Stimulated activated CD8-positive, alpha-beta memory T cell treated with anti-CD3 and anti-CD28 coated beads, Interleukin-15, amount 100 ng/mL, for 48 hours (primary cell): ENCODE measurements at regions not wholly inside any gene's neighbourhood (a gene's known extent, or its start where the extent isn't known, plus 50 kb on each side); places are given as distances from the start of the nearest gene placed in this dataset.
"Not testable (repeated sequence)": the region's sequence is repeated elsewhere in the genome, so short reads cannot be mapped to it uniquely, and the experiment has no call there.

Source experiments
- DNase-seq, 2 donors: peaks; one replicate each; pipeline ENCODE4 v3.0.0-alpha.2; 2020; ENCODE audit warnings: low read depth in 2 of 2

- DNase-seq = no peak
Observed at GRCh38 chr14:22300646-22301045, 288.4 kb downstream of the DAD1 start.

DNA sequence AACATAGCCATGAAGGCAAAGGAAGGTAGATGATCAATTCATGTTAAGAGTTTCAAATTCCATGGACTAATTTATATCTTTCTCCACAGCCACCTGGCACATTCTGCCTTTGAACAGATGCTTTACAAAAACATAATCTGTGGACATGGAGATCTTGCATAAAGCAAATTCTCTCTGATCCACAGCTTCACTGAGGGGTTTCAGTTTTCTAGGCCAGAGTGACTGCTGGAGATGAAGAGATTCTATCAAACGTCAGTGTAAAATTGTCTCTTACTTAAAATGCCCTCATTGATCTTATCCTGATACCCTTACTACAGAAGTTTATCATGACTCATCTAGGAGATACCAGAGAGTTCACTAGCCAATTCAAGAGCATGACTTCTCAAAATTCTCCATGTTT is 291.6 kb downstream of the DAD1 start:
- DNase-seq = no peak

GRCh38 chr14:22296722-22297121 is 292.3 kb downstream of the DAD1 start:
- no peak for DNase-seq

DNA sequence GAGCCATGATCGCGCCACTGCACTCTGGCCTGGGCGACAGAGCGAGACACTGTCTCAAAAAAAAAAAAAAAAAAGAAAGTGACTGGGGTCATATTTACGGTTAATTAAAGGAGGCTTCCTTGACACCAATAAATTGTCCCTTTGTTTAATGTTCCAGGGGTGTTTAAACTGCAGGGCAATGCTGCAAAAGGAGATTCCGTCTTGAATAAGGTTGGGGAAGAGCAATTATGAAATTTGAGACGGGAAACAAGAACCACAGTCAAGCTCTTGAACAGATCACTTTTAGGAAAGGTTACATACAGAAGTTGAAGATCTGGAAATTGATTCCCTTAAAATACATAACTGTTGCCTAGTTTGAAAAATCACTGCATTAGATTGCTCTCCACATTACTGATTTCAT is 292.9 kb downstream of the DAD1 start:
- no peak for DNase-seq

DNA sequence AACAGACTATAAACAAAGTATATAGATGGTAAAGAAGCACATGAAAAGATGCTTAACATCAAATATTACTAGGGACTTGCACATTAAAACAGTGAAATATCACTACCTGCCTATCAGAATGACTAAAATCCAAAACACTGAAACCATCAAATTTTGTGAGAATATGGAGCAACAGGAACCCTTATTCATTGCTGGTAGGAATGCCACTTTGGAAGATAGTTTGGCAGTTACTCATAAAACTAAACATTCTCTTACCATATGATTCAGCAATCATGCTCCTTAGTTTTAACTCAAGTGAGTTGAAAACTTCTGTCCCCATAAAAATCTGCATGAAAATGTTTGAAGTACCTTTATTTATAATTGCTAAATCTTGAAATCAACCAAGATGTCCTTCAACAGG is 297.6 kb downstream of the DAD1 start:
- DNase-seq = no peak

DNA sequence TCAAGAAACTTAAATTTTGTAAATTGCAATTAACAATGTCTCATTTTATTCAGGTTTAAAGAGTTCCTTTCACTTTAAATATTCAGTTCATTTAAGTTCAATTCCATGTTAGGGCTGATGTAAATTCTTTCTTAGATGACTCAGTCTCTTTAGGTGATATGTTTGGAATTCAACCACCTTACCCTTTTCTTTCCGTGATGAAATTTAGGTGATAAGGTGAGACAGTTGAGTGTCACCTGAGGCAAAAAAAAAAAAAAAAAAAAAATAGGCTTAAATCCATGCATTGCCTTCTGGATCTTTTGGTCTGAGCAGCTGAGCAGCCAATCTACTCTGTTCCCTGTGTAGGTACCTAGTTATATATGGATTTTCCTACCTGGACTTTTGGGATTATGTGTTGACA is 299.5 kb downstream of the DAD1 start:
- no peak for DNase-seq

DNA sequence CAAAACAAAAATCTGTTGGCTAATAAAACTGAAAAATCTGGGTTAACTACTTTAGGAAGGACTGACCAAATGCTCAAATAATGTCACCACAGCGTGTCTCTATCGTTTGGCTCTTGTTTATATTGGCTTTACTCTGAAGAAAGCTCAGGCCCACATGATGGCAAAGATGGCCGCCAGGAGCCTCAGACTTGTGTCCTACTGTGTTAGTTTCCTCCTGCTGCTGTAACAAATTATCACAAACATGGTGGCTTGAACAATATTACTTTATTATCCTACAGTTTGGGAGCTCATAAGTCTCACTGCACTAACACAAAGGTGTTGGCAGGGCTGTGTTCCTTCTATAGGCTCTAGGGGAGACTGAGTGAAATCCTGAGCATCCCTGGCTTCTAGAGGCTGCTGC is 303.0 kb downstream of the DAD1 start:
- no peak for DNase-seq

- no peak for DNase-seq
Observed at GRCh38 chr14:22282949-22283348, 306.1 kb downstream of the DAD1 start.

DNA sequence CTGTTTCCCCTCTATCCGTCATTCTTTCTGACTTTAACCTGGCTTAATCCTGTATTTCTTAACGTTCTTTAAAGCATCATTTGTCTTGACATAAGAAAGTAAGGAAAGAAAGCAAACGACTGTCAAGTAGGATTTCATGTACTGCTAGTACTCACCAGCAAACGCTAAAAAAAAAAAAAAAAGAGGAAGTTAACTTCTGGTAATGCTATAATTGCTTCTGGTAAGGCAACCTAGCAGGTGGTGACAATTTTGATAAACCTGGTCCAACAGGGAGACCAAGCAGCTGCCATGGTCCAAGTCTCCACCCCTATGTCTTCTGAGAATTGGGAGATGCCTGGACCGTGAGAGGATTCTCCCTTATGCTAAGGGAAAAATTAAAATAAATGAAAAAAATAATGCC is 306.6 kb downstream of the DAD1 start:
- no peak for DNase-seq

DNA sequence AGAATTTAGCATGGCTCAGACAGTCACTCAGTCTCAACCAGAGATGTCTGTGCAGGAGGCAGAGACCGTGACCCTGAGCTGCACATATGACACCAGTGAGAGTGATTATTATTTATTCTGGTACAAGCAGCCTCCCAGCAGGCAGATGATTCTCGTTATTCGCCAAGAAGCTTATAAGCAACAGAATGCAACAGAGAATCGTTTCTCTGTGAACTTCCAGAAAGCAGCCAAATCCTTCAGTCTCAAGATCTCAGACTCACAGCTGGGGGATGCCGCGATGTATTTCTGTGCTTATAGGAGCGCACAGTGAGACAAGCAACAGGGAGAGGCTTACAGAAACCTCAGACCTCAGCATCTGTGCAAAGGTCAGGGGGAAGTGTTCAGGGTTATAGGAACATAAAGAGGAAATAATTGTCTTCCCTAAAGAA is 307.6 kb downstream of the DAD1 start:
- DNase-seq = not testable (repeated sequence)

- DNase-seq = no peak
Observed at GRCh38 chr14:22280497-22281316, 308.3 kb downstream of the DAD1 start.

- DNase-seq = no peak
Observed at GRCh38 chr14:22276913-22277816, 311.9 kb downstream of the DAD1 start.

GRCh38 chr14:22271838-22272799 is 316.9 kb downstream of the DAD1 start:
- no peak for DNase-seq

- no peak for DNase-seq
Observed at GRCh38 chr14:22268875-22269274, 320.1 kb downstream of the DAD1 start.

DNA sequence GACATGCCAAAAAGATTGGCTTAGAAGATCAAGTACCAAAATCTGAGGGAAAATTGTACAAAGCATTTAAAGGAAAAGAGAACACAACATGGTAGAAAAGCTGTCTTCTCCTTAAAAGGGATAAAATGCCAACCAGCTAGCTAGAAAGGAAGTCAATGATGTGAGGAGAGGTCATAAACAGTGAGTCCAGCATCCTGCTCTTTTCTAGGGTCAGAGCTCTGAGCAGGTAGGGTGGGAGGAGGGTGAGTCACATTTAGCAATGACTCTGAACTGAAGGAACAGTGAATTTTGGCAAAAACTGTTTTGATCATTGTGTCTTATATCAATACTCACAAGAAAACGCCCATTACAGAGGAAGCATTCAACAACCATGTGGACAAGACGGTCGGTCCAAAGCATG is 322.3 kb downstream of the DAD1 start:
- DNase-seq = no peak

- no peak for DNase-seq
Observed at GRCh38 chr14:22266142-22266442, 322.9 kb downstream of the DAD1 start.

DNA sequence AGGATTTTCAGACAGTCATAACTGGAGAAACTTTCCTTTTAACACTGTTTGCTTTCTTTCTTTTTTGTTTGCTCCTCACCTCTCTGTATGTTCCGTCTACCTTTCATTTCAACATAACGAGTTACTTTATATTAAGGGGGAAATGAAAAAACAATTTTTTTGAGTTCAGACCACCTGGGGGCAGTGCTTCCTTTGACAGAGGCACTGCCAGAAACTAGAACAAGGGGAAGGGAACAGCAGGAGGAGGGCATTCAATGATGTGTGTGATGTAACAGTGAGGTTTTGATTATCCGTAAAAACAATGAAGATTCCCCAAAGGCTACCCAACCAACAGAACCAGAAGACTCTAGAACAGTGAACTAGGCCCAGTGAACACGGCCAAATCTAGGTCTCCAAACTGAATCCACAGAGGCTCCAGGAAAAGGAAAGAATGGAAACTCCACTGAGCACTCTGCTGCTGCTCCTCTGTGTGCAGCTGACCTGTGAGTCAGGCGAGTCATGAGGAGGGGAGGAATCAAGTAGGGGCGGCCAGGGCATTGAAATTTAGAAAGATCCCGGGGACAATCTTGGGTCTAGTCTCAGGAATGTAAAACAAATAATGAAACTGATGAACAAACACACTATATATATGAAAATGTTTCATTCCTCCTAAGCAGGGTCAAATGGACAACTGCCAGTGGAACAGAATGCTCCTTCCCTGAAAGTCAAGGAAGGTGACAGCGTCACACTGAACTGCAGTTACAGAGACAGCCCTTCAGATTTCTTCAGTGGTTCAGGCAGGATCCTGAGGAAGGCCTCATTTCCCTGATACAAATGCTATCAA is 323.5 kb downstream of the DAD1 start:
- no peak for DNase-seq

DNA sequence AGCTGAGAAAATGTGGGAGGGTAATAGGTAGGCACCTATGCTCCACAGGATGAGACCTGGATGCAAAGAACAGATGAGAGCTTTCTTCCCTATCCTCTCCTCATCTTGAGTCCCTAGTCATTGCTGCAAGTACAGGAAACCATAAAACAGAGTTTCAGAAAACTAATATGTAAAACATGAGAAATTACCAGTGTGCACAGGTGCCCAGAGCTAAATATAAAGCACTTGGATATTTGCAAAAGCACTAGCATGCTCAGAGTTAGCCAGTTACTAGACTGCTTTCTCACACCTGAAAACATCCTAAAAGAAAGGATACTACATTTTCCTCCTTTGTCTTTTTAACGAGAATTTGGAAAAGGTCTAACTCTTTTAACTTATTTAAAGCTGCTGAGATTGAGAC is 324.3 kb downstream of the DAD1 start:
- no peak for DNase-seq

DNA sequence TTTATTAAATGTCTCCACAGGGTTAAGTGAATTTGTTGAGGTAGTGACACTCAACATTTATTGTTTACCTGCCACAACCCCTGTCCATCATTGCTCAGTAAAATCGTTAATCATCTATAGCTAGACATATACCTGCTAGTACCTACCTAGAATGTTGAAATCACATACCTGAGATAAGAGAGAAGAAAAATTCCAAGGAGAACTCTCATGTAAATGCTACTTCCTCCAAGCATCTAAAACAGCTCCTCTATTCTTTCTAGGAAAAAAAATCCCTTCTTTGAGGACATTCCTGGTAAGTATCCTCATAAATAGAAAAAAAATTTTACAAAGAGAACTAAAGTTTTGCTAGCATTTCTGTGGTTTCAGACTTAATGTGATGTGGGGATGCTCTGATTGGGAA is 325.1 kb downstream of the DAD1 start:
- DNase-seq = no peak

- DNase-seq = no peak
Observed at GRCh38 chr14:22262881-22263280, 326.1 kb downstream of the DAD1 start.
